Activated B cell treated with CpG ODN at 0.5 μM for 24 hours (primary cell): ENCODE measurements at regions not wholly inside any gene's neighbourhood (a gene's known extent, or its start where the extent isn't known, plus 50 kb on each side); places are given as distances from the start of the nearest gene placed in this dataset.

Experiments used
- ATAC-seq: fragments of 200-7000 bp; cut with Tn5 transposase; one replicate; pipeline ENCODE4 v1.10.0; 2021; ENCODE audit warnings: low read depth, mild to moderate bottlenecking, moderate library complexity
- CTCF ChIA-PET: fragments of 350-600 bp; sonication (Branson Sonifier 250); formaldehyde crosslinking; loops from one replicate; lab custom pipeline; 2021; ENCODE audit warnings: antibody characterized with exemption; lab: Charles Lee
- POLR2A ChIA-PET: fragments of 350-600 bp; sonication (Branson Sonifier 250); formaldehyde crosslinking; loops from one replicate; lab custom pipeline; 2021; ENCODE audit warnings: antibody characterized with exemption; lab: Charles Lee
- DNase-seq: peaks from one replicate; pipeline ENCODE4 v3.0.0; 2022
- H3K27ac Mint-ChIP-seq: one replicate; pipeline ENCODE4 v1.8.0; 2020; ENCODE audit warnings: mixed read lengths
- H3K27me3 Mint-ChIP-seq: one replicate; pipeline ENCODE4 v1.8.0; 2021; ENCODE audit warnings: mixed read lengths
- H3K36me3 Mint-ChIP-seq: one replicate; pipeline ENCODE4 v1.8.0; 2021; ENCODE audit warnings: low read depth, mixed read lengths
- H3K4me1 Mint-ChIP-seq: one replicate; pipeline ENCODE4 v1.8.0; 2021; ENCODE audit warnings: mixed read lengths
- H3K4me3 Mint-ChIP-seq: one replicate; pipeline ENCODE4 v1.8.0; 2020; ENCODE audit warnings: mild to moderate bottlenecking, mixed read lengths
- H3K9me3 Mint-ChIP-seq: one replicate; pipeline ENCODE4 v1.8.0; 2020; ENCODE audit warnings: mixed read lengths
- intact Hi-C: fragments of 100-400 bp; cut with micrococcal nuclease; formaldehyde crosslinking; loops from one replicate; pipeline ENCODE4 v1.15.1; 2024
- TF ChIP-seq, protein P1 (sequence below): fragments of 200-600 bp; IDR thresholded peaks from one replicate; pipeline ENCODE4 v1.8.0; 2022; ENCODE audit warnings: antibody characterized with exemption, mild to moderate bottlenecking

DNA sequence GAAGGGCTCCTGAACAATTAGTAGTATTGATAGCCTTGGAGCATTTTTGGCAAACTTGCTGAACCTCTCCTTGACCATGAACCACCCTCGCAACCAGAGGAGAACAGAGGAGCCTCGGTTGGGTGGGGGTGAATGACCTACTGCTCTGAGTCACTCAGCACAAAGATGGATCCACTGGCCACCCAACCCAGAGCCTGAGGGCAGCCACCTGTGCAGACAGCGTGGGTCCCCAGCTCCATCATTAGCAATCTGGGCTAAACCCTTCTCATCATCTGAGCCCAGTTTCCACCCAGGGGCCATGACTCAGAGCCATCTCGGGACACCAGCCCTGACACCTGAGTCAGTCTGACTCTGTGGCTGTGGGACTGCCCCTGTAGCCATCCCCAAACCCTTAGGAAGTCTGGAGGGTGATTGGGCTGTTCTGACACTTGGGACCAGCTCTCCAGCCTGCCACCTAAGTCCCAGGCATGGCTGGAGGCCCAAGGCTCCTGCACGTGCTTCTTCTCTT lies 171.8 kb upstream of the GPR26 start:
- ATAC-seq, result no peak
- DNase-seq, result no peak
- ChIA-PET CTCF (no interaction called here), POLR2A (no interaction called here)
- TF ChIP-seq, protein P1, sequence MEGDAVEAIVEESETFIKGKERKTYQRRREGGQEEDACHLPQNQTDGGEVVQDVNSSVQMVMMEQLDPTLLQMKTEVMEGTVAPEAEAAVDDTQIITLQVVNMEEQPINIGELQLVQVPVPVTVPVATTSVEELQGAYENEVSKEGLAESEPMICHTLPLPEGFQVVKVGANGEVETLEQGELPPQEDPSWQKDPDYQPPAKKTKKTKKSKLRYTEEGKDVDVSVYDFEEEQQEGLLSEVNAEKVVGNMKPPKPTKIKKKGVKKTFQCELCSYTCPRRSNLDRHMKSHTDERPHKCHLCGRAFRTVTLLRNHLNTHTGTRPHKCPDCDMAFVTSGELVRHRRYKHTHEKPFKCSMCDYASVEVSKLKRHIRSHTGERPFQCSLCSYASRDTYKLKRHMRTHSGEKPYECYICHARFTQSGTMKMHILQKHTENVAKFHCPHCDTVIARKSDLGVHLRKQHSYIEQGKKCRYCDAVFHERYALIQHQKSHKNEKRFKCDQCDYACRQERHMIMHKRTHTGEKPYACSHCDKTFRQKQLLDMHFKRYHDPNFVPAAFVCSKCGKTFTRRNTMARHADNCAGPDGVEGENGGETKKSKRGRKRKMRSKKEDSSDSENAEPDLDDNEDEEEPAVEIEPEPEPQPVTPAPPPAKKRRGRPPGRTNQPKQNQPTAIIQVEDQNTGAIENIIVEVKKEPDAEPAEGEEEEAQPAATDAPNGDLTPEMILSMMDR, result no peak
- no peak overlapping the region for H3K27ac Mint-ChIP-seq
- H3K36me3 Mint-ChIP-seq, result no peaks in the 10 kb centered on the region
- peaks cover 6% of the 10 kb centered on the region for H3K27me3 Mint-ChIP-seq
- no peaks in the 10 kb centered on the region for H3K4me1 Mint-ChIP-seq
- H3K9me3 Mint-ChIP-seq, result no peaks in the 10 kb centered on the region
- intact Hi-C loops, result no loop called here
- H3K4me3 Mint-ChIP-seq, result no peak overlapping the region

DNA sequence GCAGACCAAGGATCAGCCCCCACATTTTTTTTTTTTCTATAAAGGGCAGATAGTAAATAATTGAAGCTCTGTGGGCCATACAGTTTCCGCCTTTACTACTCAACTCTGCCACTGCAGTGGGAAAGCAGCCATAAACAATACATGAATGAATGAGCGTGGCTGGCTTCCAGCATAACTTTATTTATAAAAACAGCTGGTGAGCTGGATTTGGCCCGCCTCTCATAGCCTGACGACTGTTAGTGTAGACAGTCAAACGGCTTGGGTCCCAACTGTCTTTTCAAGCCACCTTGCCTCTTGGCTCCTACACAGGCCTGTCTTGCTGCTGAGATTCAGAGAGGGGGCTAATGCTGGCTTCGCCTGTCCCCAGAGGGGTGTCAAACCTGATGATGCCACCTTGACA lies 169.8 kb upstream of the GPR26 start:
- H3K4me1 Mint-ChIP-seq, result no peaks in the 10 kb centered on the region
- H3K27me3 Mint-ChIP-seq, result peaks cover 6% of the 10 kb centered on the region
- CTCF ChIA-PET, result no interaction called here
- DNase-seq (no peak), ATAC-seq (no peak)
- H3K27ac Mint-ChIP-seq, result no peak overlapping the region
- intact Hi-C loops, result no loop called here
- no peak overlapping the region for H3K4me3 Mint-ChIP-seq
- H3K9me3 Mint-ChIP-seq, result no peaks in the 10 kb centered on the region
- TF ChIP-seq, protein P1, result no peak
- no peaks in the 10 kb centered on the region for H3K36me3 Mint-ChIP-seq
- POLR2A ChIA-PET, result no interaction called here

DNA sequence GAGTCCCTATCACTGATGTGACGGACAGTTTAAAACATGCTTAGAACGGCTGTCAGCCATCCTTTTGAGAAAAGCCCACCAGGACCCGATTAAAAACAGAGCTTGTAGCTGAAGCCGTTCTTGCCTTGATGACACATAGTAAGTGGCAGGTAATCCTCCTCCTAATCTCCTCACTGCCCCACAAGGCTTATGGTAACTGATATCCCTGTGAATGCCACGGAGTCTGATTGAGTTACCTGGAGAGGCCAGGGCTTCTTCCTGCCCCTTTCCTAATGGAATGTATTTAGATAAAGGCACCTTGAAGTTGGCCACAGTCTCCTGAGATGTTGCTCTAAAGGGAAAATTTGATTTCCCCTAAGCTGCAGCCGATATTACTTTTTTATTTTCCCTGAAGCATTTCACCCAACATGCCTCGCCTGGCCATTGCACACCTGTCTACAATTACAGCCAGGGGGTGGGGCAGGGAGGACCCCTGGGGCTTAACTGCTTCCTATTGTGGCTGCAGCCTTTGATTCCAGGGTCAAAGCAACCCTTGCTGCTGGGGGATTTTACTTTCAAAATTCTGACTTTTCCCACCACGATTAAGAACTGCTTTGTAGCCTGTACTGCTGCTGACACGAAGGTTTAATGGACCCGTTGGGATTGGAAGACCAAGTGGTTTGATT lies 169.0 kb upstream of the GPR26 start:
- no peak overlapping the region for H3K27ac Mint-ChIP-seq
- ATAC-seq, result no peak
- intact Hi-C loops, result no loop called here
- no peak overlapping the region for H3K4me3 Mint-ChIP-seq
- POLR2A ChIA-PET, result no interaction called here
- no peaks in the 10 kb centered on the region for H3K9me3 Mint-ChIP-seq
- CTCF ChIA-PET, result no interaction called here
- no peak for DNase-seq
- H3K27me3 Mint-ChIP-seq, result peaks cover 2% of the 10 kb centered on the region
- no peaks in the 10 kb centered on the region for H3K36me3 Mint-ChIP-seq
- TF ChIP-seq, protein P1, result no peak
- H3K4me1 Mint-ChIP-seq, result no peaks in the 10 kb centered on the region

DNA sequence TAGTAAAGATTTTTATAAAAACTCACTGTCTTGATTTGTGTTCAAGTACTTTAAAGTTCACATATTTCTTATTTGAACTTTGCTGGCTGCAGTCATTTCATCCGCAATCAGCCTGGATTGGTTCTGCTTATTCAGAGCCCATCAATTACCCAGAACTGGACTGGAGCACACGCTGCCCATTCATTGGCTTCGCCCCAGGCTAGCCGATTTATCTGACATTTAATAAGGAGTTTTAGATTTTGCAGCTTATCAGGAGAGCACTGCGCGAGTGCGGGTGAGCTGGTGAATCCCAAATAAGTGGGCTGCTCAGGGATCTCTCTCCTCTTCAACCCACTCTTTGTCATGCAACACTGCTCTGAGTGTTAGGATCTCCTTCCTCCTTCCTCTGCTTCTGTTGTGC lies 166.0 kb upstream of the GPR26 start:
- H3K9me3 Mint-ChIP-seq, result no peaks in the 10 kb centered on the region
- H3K36me3 Mint-ChIP-seq, result no peaks in the 10 kb centered on the region
- TF ChIP-seq, protein P1, result no peak
- H3K4me1 Mint-ChIP-seq, result no peaks in the 10 kb centered on the region
- H3K27ac Mint-ChIP-seq, result no peak overlapping the region
- H3K27me3 Mint-ChIP-seq, result no peaks in the 10 kb centered on the region
- intact Hi-C loops, result no loop called here
- ChIA-PET CTCF (no interaction called here), POLR2A (no interaction called here)
- no peak overlapping the region for H3K4me3 Mint-ChIP-seq
- ATAC-seq (no peak), DNase-seq (no peak)

DNA sequence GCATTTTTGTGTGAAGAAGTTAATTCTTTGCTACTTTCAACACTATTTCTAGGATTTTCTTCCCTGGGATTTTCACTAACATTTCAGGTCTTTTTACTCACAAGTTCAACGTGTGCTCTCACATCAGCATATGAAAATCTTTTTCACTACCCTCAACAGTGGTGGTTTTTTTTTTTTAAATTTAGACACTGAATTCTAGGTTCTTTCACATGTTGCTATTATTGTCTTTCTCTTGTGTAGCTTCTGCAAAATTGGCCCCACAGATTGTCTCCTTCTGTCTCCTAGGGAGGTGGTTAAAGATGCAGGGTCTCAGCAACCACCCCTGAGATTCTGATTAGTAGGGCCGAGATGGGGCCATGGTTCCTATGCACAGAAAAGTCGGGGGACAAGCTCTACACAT lies 165.0 kb upstream of the GPR26 start:
- Mint-ChIP-seq H3K4me3 (no peak overlapping the region), H3K36me3 (no peaks in the 10 kb centered on the region), H3K27ac (no peak overlapping the region), H3K9me3 (no peaks in the 10 kb centered on the region), H3K4me1 (no peaks in the 10 kb centered on the region), H3K27me3 (no peaks in the 10 kb centered on the region)
- ChIA-PET POLR2A (no interaction called here), CTCF (no interaction called here)
- DNase-seq, result no peak
- intact Hi-C loops, result no loop called here
- no peak for ATAC-seq
- TF ChIP-seq, protein P1, result no peak
